K562 (cell line): ENCODE measurements at regions not wholly inside any gene's neighbourhood (a gene's known extent, or its start where the extent isn't known, plus 50 kb on each side); places are given as distances from the start of the nearest gene placed in this dataset.

Experiments used
- ATAC-seq: fragments of 200-7000 bp; cut with Tn5 transposase; 3 replicates; pipeline ENCODE4 v1.9.1; 2020; ENCODE audit warnings: moderate library complexity
- BruUV-seq: library from RNA; stranded (reverse); fragments of 400-500 nt; replicated peaks from 2 replicates; lab custom pipeline; 2021; lab: Mats Ljungman, UMichigan
- CTCF ChIA-PET: fragments of 300-600 bp; formaldehyde crosslinking; extraction: SDS; loops from one replicate; lab custom pipeline; 2021; ENCODE audit warnings: low intra/inter-chr PET ratio; lab: Yijun Ruan, JAX
- POLR2A ChIA-PET: fragments of 300-600, 350-650 bp; sonication (Branson Sonifier 250); formaldehyde crosslinking; extraction: SDS; loops from one replicate; lab custom pipeline; 2021; ENCODE audit warnings: antibody characterized with exemption, inconsistent platforms; lab: Yijun Ruan, JAX
- DNase-seq, 4 experiments: peaks; one replicate each; pipeline versions ENCODE4 v3.0.0 to v3.0.0-alpha.2; 2011 to 2018; ENCODE audit warnings: low spot score in 3 of 4, mixed read lengths in 3 of 4; ENCODE audit errors: extremely low read depth in 1 of 4
- FAIRE-seq: peaks from 2 replicates; lab custom pipeline; 2011; peaks lifted over from hg19 to GRCh38; lab: Jason Lieb, UNC
- H2AFZ ChIP-seq: 2 replicates; pipeline ENCODE4 v1.6.0; 2011; ENCODE audit warnings: low read depth, low read length, control low read depth, inconsistent platforms
- H3K27ac ChIP-seq: fragments of 200-600 bp; 3 replicates; pipeline ENCODE4 v1.8.0; 2011; ENCODE audit warnings: low read depth, mild to moderate bottlenecking, control low read depth, inconsistent platforms, low read length, moderate library complexity, mixed read lengths; ENCODE audit errors: extremely low read depth
- H3K27me3 ChIP-seq, 2 experiments: fragments of 300-600 bp in 1 of 2; 2 replicates in 1 of 2; 3 replicates in 1 of 2; pipeline versions ENCODE4 v1.6.0 to v1.8.0; 2011; ENCODE audit warnings: inconsistent platforms in 2 of 2, low read length in 2 of 2, mild to moderate bottlenecking in 1 of 2, mixed read lengths in 1 of 2, moderate library complexity in 1 of 2; ENCODE audit not compliant: control insufficient read depth in 2 of 2, insufficient read depth in 2 of 2
- H3K36me3 ChIP-seq: fragments of 300-600 bp; 3 replicates; pipeline ENCODE4 v1.8.0; 2011; ENCODE audit warnings: mild to moderate bottlenecking, low read length, inconsistent platforms; ENCODE audit not compliant: control insufficient read depth, insufficient read depth
- H3K4me1 ChIP-seq, 2 experiments: fragments of 200-600 bp in 1 of 2; replicated peaks in 1 of 2; 2 replicates in 1 of 2; 3 replicates in 1 of 2; pipeline versions ENCODE4 v1.5.1 to v1.8.0; 2011; ENCODE audit warnings: inconsistent platforms in 2 of 2, low read length in 2 of 2, mild to moderate bottlenecking in 1 of 2, mixed read lengths in 1 of 2, moderate library complexity in 1 of 2; ENCODE audit not compliant: control insufficient read depth in 2 of 2, insufficient read depth in 2 of 2
- H3K4me2 ChIP-seq: 2 replicates; pipeline ENCODE4 v1.6.1; 2011; ENCODE audit warnings: low read length, control low read depth, inconsistent platforms, mixed read lengths; ENCODE audit not compliant: insufficient read depth
- H3K4me3 ChIP-seq: fragments of 200-600 bp; sonication (generic), shearing (Covaris generic); 2 replicates; pipeline ENCODE4 v1.5.1; 2016; ENCODE audit warnings: control low read depth, inconsistent platforms
- H3K79me2 ChIP-seq: fragments of 200-600 bp; 3 replicates; pipeline ENCODE4 v1.8.0; 2011; ENCODE audit warnings: low read length, inconsistent platforms; ENCODE audit not compliant: control insufficient read depth, insufficient read depth
- H3K9ac ChIP-seq, 2 experiments: 2 replicates each; pipeline versions ENCODE4 v1.6.0 to v1.6.1; 2011; ENCODE audit warnings: low read depth in 2 of 2, low read length in 2 of 2, control low read depth in 1 of 2, inconsistent platforms in 1 of 2, mild to moderate bottlenecking in 1 of 2, mixed read lengths in 1 of 2; ENCODE audit not compliant: insufficient read depth in 1 of 2
- H3K9me1 ChIP-seq: one replicate; pipeline ENCODE4 v1.6.0; 2011; ENCODE audit warnings: inconsistent platforms, mild to moderate bottlenecking, low read length, moderate library complexity; ENCODE audit not compliant: control insufficient read depth, insufficient read depth
- H3K9me3 ChIP-seq: replicated peaks from 2 replicates; pipeline ENCODE4 v1.5.1; 2011; ENCODE audit warnings: low read depth, low read length, inconsistent platforms; ENCODE audit not compliant: control insufficient read depth, insufficient read depth
- H4K20me1 ChIP-seq: replicated peaks from 2 replicates; pipeline ENCODE4 v1.6.1; 2011; ENCODE audit warnings: low read length, inconsistent platforms, mixed read lengths; ENCODE audit not compliant: control insufficient read depth, insufficient read depth
- CSDE1 ChIP-seq, 2 experiments: fragments of 450-650 bp; IDR thresholded peaks; 2 replicates each; pipeline ENCODE4 v1.6.1; 2016; ENCODE audit warnings: mild to moderate bottlenecking in 1 of 2
- ELF4 ChIP-seq: fragments of 450-650 bp; formaldehyde crosslinking; IDR thresholded peaks from 2 replicates; pipeline ENCODE4 v1.4.0; 2022; ENCODE audit warnings: missing genetic modification characterization
- FOXJ3 ChIP-seq: sonication (generic); formaldehyde crosslinking; IDR thresholded peaks from 2 replicates; pipeline ENCODE4 v1.4.0; 2020; ENCODE audit warnings: mild to moderate bottlenecking, missing genetic modification reagents
- KLF10 ChIP-seq: fragments of 250-450 bp; sonication (Bioruptor Pico); IDR thresholded peaks from 2 replicates; pipeline ENCODE4 v1.6.1; 2021; ENCODE audit warnings: matching md5 sums
- KLF13 ChIP-seq: fragments of 450-650 bp; IDR thresholded peaks from 2 replicates; pipeline ENCODE4 v1.6.1; 2016; ENCODE audit warnings: missing genetic modification characterization, low read depth, mild to moderate bottlenecking, missing compliant biosample characterization, moderate library complexity, borderline replicate concordance
- NR2C2 ChIP-seq, 2 experiments: fragments of 200-800 bp in 1 of 2; sonication (Bioruptor generic) in 1 of 2; sonication (generic) in 1 of 2; formaldehyde crosslinking in 1 of 2; IDR thresholded peaks; 2 replicates each; pipeline versions ENCODE4 v1.6.1 to v1.8.0; 2016 to 2022; ENCODE audit warnings: mild to moderate bottlenecking in 1 of 2, missing compliant biosample characterization in 1 of 2, missing genetic modification characterization in 1 of 2, missing genetic modification reagents in 1 of 2
- STAT5A ChIP-seq: IDR thresholded peaks from 2 replicates; pipeline ENCODE4 v1.6.1; 2012; ENCODE audit warnings: low read length, inconsistent platforms, borderline replicate concordance
- ZBED1 ChIP-seq: IDR thresholded peaks from 2 replicates; pipeline ENCODE4 v1.6.1; 2014
- ZNF146 ChIP-seq: IDR thresholded peaks from one replicate; pipeline ENCODE4 v1.6.1; 2018; ENCODE audit warnings: missing compliant biosample characterization; ENCODE audit not compliant: unreplicated experiment
- ZNF165 ChIP-seq: fragments of 250-450 bp; sonication (Bioruptor Pico); IDR thresholded peaks from 2 replicates; pipeline ENCODE4 v1.4.0; 2020; ENCODE audit warnings: borderline replicate concordance
- WGBS: fragments of 100-300 bp; shearing (Covaris generic); methylation state at CpG from one replicate; pipeline ENCODE4 v1.1.6; 2016; ENCODE audit warnings: low coverage, mixed read lengths; ENCODE audit not compliant: insufficient coverage; ENCODE audit errors: missing lambda C conversion rate; 5-methylcytosine and 5-hydroxymethylcytosine counted together
- in situ Hi-C: fragments of 300-500 bp; cut with MboI; formaldehyde crosslinking; loops from 4 replicates; pipeline ENCODE4 v1.15.0; 2018; ENCODE audit warnings: inconsistent platforms, mixed read lengths
- intact Hi-C: fragments of 100-400 bp; cut with micrococcal nuclease; formaldehyde crosslinking; loops from 2 replicates; pipeline ENCODE4 v1.14.2; 2022

- Histone ChIP-seq H3K9me3 (no peaks in the 10 kb centered on the region), H3K4me3 (no peak overlapping the region), H3K9ac (no peak overlapping the region), H3K27ac (no peak overlapping the region), H3K36me3 (no peaks in the 10 kb centered on the region), H3K79me2 (no peaks in the 10 kb centered on the region), H2AFZ (no peak overlapping the region), H3K9me1 (no peaks in the 10 kb centered on the region), H3K4me1 (no peaks in the 10 kb centered on the region)
- no peak for ATAC-seq
- 0% methylated on average over 2 of the region's 2 CpGs for WGBS
- BruUV-seq: no TSS peak
- TF ChIP-seq NR2C2 (CRISPR knock-in tag; IDR thresholded peaks at IDR 0.05) (no peak), NR2C2 (tag; IDR thresholded peaks at IDR 0.05) (no peak), STAT5A (no peak), KLF10 (CRISPR knock-in tag) (no peak), ZNF146 (CRISPR knock-in tag) (no peak), FOXJ3 (CRISPR knock-in tag) (no peak), ELF4 (CRISPR knock-in tag) (no peak), ZBED1 (no peak)
- TF ChIP-seq, all 486 proteins: peak for 0
- ChIA-PET POLR2A (no interaction called here), CTCF (no interaction called here)
- H3K4me2 ChIP-seq: no peak overlapping the region
- intact Hi-C loops: no loop called here
- no peaks in the 10 kb centered on the region for H4K20me1 ChIP-seq
- FAIRE-seq (no peak), DNase-seq (no peak)
- in situ Hi-C loops: no loop called here
- H3K27me3 ChIP-seq: no peaks in the 10 kb centered on the region
These were observed 1168.6 kb upstream of the ALCAM start for GRCh38 chr3:104198131-104198530.

- CTCF ChIA-PET: no interaction called here
- BruUV-seq: no TSS peak
- TF ChIP-seq NR2C2 (CRISPR knock-in tag; IDR thresholded peaks at IDR 0.05) (no peak), NR2C2 (tag; IDR thresholded peaks at IDR 0.05) (no peak), KLF13 (tag) (no peak), ZNF165 (CRISPR knock-in tag) (no peak), CSDE1 (IDR thresholded peaks at IDR 0.05) (no peak)
These were observed 1159.8 kb upstream of the ALCAM start for GRCh38 chr3:104206925-104207324.

More at GRCh38 chr3:104206925-104207324, 1159.8 kb upstream of the ALCAM start:
- ATAC-seq (no peak), FAIRE-seq (no peak), DNase-seq (no peak)
- no peak overlapping the region for H3K9ac ChIP-seq
- H3K4me3 ChIP-seq: no peak overlapping the region
- WGBS: 0% methylated on average over 2 of the region's 2 CpGs
- H2AFZ ChIP-seq: no peak overlapping the region
- POLR2A ChIA-PET: no interaction called here
- no peaks in the 10 kb centered on the region for H3K36me3 ChIP-seq
- no peaks in the 10 kb centered on the region for H3K4me1 ChIP-seq
- intact Hi-C loops (no loop called here), in situ Hi-C loops (no loop called here)
- H3K9me1 ChIP-seq: no peaks in the 10 kb centered on the region
- H3K79me2 ChIP-seq: no peaks in the 10 kb centered on the region
- H3K27me3 ChIP-seq: no peaks in the 10 kb centered on the region
- H4K20me1 ChIP-seq: no peaks in the 10 kb centered on the region
- no peak overlapping the region for H3K4me2 ChIP-seq
- no peak overlapping the region for H3K27ac ChIP-seq
- H3K9me3 ChIP-seq: no peaks in the 10 kb centered on the region
